ENCODE measurements at regions not wholly inside any gene's neighbourhood (a gene's known extent, or its start where the extent isn't known, plus 50 kb on each side); places are given as distances from the start of the nearest gene placed in this dataset.
A peak's percentile ranks its signal among the peaks of the same experiment; 100 is the strongest.

- Histone ChIP-seq H3K9ac (ENCODE audit: insufficient read depth, low read length, poor library complexity, severe bottlenecking) (no peak overlapping the region), H3K4me3 (replicated peaks in 1 of 3; ENCODE audit: low read depth in 2 of 3, low read length in 3 of 3) (no peak overlapping the region), H2AFZ (ENCODE audit: insufficient read depth, low read depth, low read length, poor library complexity, severe bottlenecking) (no peak overlapping the region), H3K4me1 (ENCODE audit: control insufficient read depth in 1 of 2, insufficient read depth in 2 of 2, low read length in 2 of 2) (peaks cover 8 to 14% of the 10 kb centered on the region in 2 donors), H3K79me2 (ENCODE audit: insufficient read depth, low read length) (no peaks in the 10 kb centered on the region), H3K4me2 (replicated peaks; ENCODE audit: extremely low read depth, low read length, poor library complexity, severe bottlenecking) (no peak overlapping the region), H3K27me3 (ENCODE audit: control insufficient read depth in 2 of 2, insufficient read depth in 2 of 2, low read length in 2 of 2) (no peaks in the 10 kb centered on the region), H3K36me3 (replicated peaks in 1 of 2; ENCODE audit: control insufficient read depth in 1 of 2, insufficient read depth in 2 of 2, low read length in 2 of 2) (no peaks in the 10 kb centered on the region), H4K20me1 (ENCODE audit: insufficient read depth, low read length) (no peaks in the 10 kb centered on the region), H3K27ac (ENCODE audit: low read depth in 1 of 2, low read length in 2 of 2) (no peak overlapping the region), H3K9me3 (replicated peaks in 1 of 2; ENCODE audit: control insufficient read depth in 1 of 2, insufficient read depth in 1 of 2, low read length in 2 of 2) (peaks cover 2 to 17% of the 10 kb centered on the region in 2 donors)
- Mint-ChIP-seq H3K4me1 (peaks cover 18% of the 10 kb centered on the region), H3K4me3 (no peak overlapping the region), H3K36me3 (peaks cover 0 to 7% of the 10 kb centered on the region in 2 donors), H3K27me3 (ENCODE audit: low read depth in 3 of 3) (no peaks in the 10 kb centered on the region), H3K9me3 (peaks cover 7 to 24% (median 17%) of the 10 kb centered on the region in 7 donors), H3K27ac (no peak overlapping the region)
- no peak for DNase-seq
- no CpG with 5 or more reads among the region's 3 CpGs for WGBS (ENCODE audit: insufficient coverage)
- no peak for TF ChIP-seq CTCF (IDR thresholded peaks at IDR 0.05)
- intact Hi-C loops (cut with micrococcal nuclease), result no loop called here
Measured at GRCh38 chr5:165202519-165202910, 1697.1 kb downstream of the MAT2B start.

- H3K36me3 ChIP-seq (replicated peaks in 1 of 2; ENCODE audit: control insufficient read depth in 1 of 2, insufficient read depth in 2 of 2, low read length in 2 of 2), result no peaks in the 10 kb centered on the region
- Mint-ChIP-seq H3K36me3 (no peaks in the 10 kb centered on the region), H3K27ac (peak overlapping the region in 3 of 7 donors; percentile 2 to 66 (median 38)), H3K4me3 (no peak overlapping the region), H3K9me3 (peaks cover 0 to 8% (median 7%) of the 10 kb centered on the region in 7 donors), H3K27me3 (ENCODE audit: low read depth in 3 of 3) (no peaks in the 10 kb centered on the region), H3K4me1 (peaks cover 31% of the 10 kb centered on the region)
- H3K9me3 ChIP-seq (replicated peaks in 1 of 2; ENCODE audit: control insufficient read depth in 1 of 2, insufficient read depth in 1 of 2, low read length in 2 of 2), result no peaks in the 10 kb centered on the region
- no peak overlapping the region for H3K4me3 ChIP-seq (replicated peaks in 1 of 3; ENCODE audit: low read depth in 2 of 3, low read length in 3 of 3)
- DNase-seq, result peak in 2 of 3 donors; percentile 19 to 51
- no peaks in the 10 kb centered on the region for H3K79me2 ChIP-seq (ENCODE audit: insufficient read depth, low read length)
- intact Hi-C loops (cut with micrococcal nuclease), result no loop called here
- H3K4me2 ChIP-seq (replicated peaks; ENCODE audit: extremely low read depth, low read length, poor library complexity, severe bottlenecking), result no peak overlapping the region
- no peak overlapping the region for H3K9ac ChIP-seq (ENCODE audit: insufficient read depth, low read length, poor library complexity, severe bottlenecking)
- peak overlapping the region; percentile 54 for H2AFZ ChIP-seq (ENCODE audit: insufficient read depth, low read depth, low read length, poor library complexity, severe bottlenecking)
- WGBS (ENCODE audit: insufficient coverage), result no CpG with 5 or more reads among the region's 1 CpG
- H3K27ac ChIP-seq (ENCODE audit: low read depth in 1 of 2, low read length in 2 of 2), result peak overlapping the region in 1 of 2 donors; percentile 54
- peak; percentile 83 for TF ChIP-seq CTCF (IDR thresholded peaks at IDR 0.05)
- no peaks in the 10 kb centered on the region for H3K27me3 ChIP-seq (ENCODE audit: control insufficient read depth in 2 of 2, insufficient read depth in 2 of 2, low read length in 2 of 2)
- peaks cover 19 to 26% of the 10 kb centered on the region in 2 donors for H3K4me1 ChIP-seq (ENCODE audit: control insufficient read depth in 1 of 2, insufficient read depth in 2 of 2, low read length in 2 of 2)
- no peaks in the 10 kb centered on the region for H4K20me1 ChIP-seq (ENCODE audit: insufficient read depth, low read length)
Measured at GRCh38 chr5:165209101-165209727, 1703.8 kb downstream of the MAT2B start.

All from CD14-positive monocyte (primary cell).